Tibial nerve (tissue), 4 donors: ENCODE measurements at regions not wholly inside any gene's neighbourhood (a gene's known extent, or its start where the extent isn't known, plus 50 kb on each side); places are given as distances from the start of the nearest gene placed in this dataset.
A peak's percentile ranks its signal among the peaks of the same experiment; 100 is the strongest.

Experiments used
- DNase-seq, 2 donors: peaks; one replicate each; pipeline ENCODE4 v3.0.0-alpha.2; 2019; ENCODE audit warnings: low spot score in 2 of 2
- H3K27ac ChIP-seq, 4 donors: fragments of 200-600 bp; sonication (generic) in 3 of 4; one replicate each; pipeline ENCODE4 v1.5.1; 2017 to 2019; ENCODE audit warnings: mild to moderate bottlenecking in 1 of 4
- H3K27me3 ChIP-seq, 2 donors: fragments of 200-600 bp; sonication (generic) in 1 of 2; one replicate each; pipeline versions ENCODE4 v1.5.1 to v1.6.0; 2017 to 2019
- H3K36me3 ChIP-seq, 3 donors: fragments of 200-600 bp; sonication (generic); one replicate each; pipeline ENCODE4 v1.5.1; 2018 to 2019
- H3K4me1 ChIP-seq, 4 donors: fragments of 200-600 bp; sonication (generic) in 3 of 4; one replicate each; pipeline ENCODE4 v1.5.1; 2017 to 2019
- H3K4me3 ChIP-seq, 4 donors: fragments of 200-600 bp; sonication (generic) in 3 of 4; one replicate each; pipeline ENCODE4 v1.5.1; 2017 to 2019; ENCODE audit warnings: mild to moderate bottlenecking in 1 of 4, moderate library complexity in 1 of 4
- H3K9me3 ChIP-seq, 4 donors: fragments of 200-600 bp; sonication (generic) in 3 of 4; one replicate each; pipeline ENCODE4 v1.5.1; 2017 to 2019
- EP300 ChIP-seq, 2 donors: sonication (generic); formaldehyde crosslinking; IDR thresholded peaks; one replicate each; pipeline ENCODE4 v1.6.1; 2017; ENCODE audit warnings: antibody characterized with exemption in 2 of 2, mild to moderate bottlenecking in 1 of 2
- POLR2A ChIP-seq, 2 donors: fragments of 450-650 bp; IDR thresholded peaks; one replicate each; pipeline ENCODE4 v1.6.1; 2017; ENCODE audit warnings: antibody characterized with exemption in 2 of 2, mild to moderate bottlenecking in 2 of 2, moderate library complexity in 2 of 2
- WGBS, 2 donors: methylation state at CpG; one replicate each; pipeline ENCODE4 v1.1.5; 2018; 5-methylcytosine and 5-hydroxymethylcytosine counted together
- TF ChIP-seq, protein P1 (sequence below), 5 experiments: fragments of 200-600 bp in 3 of 5; fragments of 450-650 bp in 2 of 5; sonication (generic) in 3 of 5; IDR thresholded peaks; one replicate each; pipeline ENCODE4 v1.5.1; 2016 to 2019; ENCODE audit warnings: antibody characterized with exemption in 5 of 5, mild to moderate bottlenecking in 3 of 5, moderate library complexity in 2 of 5

DNA sequence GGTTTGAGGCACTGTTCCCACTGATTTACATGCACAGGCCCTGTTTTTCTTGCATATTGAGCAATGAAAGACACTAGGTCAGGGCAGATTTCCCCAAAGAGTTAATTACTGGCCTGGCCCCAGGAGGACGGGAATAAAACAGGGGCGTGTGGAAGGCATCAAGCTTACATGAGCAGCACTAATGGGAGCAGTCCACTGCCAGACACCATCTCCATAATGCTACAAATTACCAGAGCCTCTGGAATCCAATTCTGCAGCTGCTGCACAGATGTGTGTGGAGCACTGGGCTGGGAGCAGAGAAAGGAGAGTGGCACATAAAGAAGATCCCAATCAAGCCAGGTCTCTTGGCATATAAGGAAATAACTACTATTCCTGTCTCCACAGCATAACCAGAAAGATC, 96.9 kb downstream of the CCDC34 start:
- no peaks in the 10 kb centered on the region for H3K36me3 ChIP-seq
- DNase-seq, result no peak
- no peaks in the 10 kb centered on the region for H3K4me1 ChIP-seq
- TF ChIP-seq EP300 (IDR thresholded peaks at IDR 0.05), result no peak
- H3K27ac ChIP-seq, result no peak overlapping the region
- H3K27me3 ChIP-seq, result no peaks in the 10 kb centered on the region
- WGBS, 2 donors, result 39 to 51% methylated on average over 2 of the region's 2 CpGs
- peaks cover 0 to 7% (median 0%) of the 10 kb centered on the region in 4 donors for H3K9me3 ChIP-seq
- no peak overlapping the region for H3K4me3 ChIP-seq

DNA sequence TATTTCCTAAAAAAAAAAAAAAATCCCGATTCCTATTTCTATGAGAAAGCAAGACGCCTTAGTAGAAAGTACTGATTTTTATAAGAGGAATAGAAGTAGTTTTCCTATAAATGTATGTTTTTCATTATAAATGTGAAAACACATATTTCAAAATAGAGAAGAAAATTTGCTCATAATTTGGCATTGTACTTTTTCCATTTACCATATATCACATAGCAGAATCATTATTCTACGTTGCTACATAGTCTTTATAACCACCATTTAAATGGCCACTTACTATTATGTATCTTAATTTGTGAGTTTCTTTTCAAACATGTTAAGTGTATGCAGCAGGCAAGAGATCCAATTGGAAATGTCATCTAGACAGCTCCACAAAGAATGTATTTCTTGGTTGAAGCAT, 99.0 kb downstream of the CCDC34 start:
- H3K27ac ChIP-seq, result no peak overlapping the region
- no peaks in the 10 kb centered on the region for H3K36me3 ChIP-seq
- H3K9me3 ChIP-seq, result no peaks in the 10 kb centered on the region
- H3K4me1 ChIP-seq, result no peaks in the 10 kb centered on the region
- no peak for DNase-seq
- no peaks in the 10 kb centered on the region for H3K27me3 ChIP-seq
- WGBS, 2 donors, result 86 to 93% methylated on average over 3 of the region's 3 CpGs
- no peak overlapping the region for H3K4me3 ChIP-seq
- TF ChIP-seq POLR2A (IDR thresholded peaks at IDR 0.05) (no peak), EP300 (IDR thresholded peaks at IDR 0.05) (no peak)
- TF ChIP-seq, protein P1, sequence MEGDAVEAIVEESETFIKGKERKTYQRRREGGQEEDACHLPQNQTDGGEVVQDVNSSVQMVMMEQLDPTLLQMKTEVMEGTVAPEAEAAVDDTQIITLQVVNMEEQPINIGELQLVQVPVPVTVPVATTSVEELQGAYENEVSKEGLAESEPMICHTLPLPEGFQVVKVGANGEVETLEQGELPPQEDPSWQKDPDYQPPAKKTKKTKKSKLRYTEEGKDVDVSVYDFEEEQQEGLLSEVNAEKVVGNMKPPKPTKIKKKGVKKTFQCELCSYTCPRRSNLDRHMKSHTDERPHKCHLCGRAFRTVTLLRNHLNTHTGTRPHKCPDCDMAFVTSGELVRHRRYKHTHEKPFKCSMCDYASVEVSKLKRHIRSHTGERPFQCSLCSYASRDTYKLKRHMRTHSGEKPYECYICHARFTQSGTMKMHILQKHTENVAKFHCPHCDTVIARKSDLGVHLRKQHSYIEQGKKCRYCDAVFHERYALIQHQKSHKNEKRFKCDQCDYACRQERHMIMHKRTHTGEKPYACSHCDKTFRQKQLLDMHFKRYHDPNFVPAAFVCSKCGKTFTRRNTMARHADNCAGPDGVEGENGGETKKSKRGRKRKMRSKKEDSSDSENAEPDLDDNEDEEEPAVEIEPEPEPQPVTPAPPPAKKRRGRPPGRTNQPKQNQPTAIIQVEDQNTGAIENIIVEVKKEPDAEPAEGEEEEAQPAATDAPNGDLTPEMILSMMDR (IDR thresholded peaks at IDR 0.05), result no peak

DNA sequence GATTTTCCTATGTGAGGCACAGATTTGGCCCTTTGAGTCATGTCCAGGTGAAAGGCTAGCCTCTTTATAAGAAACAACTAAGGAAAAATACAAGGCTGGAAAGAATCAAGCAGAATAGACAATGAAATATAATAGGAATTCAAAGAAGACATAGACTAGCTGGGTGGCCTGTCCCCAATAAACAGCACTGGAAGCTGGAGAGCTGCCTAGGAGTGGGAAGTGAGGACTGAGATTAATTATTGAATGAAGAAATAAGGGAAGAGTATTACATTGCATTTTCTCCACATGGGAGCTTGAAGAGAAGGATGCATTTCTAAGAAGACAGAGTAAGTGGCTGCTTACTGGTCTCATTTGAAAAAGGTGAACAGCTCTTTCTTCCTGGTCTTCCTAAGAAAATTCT, 100.0 kb downstream of the CCDC34 start:
- no peak overlapping the region for H3K4me3 ChIP-seq
- no peak for TF ChIP-seq POLR2A (IDR thresholded peaks at IDR 0.05)
- TF ChIP-seq, protein P1 (IDR thresholded peaks at IDR 0.05), result no peak
- no peak for TF ChIP-seq EP300 (IDR thresholded peaks at IDR 0.05)

DNA sequence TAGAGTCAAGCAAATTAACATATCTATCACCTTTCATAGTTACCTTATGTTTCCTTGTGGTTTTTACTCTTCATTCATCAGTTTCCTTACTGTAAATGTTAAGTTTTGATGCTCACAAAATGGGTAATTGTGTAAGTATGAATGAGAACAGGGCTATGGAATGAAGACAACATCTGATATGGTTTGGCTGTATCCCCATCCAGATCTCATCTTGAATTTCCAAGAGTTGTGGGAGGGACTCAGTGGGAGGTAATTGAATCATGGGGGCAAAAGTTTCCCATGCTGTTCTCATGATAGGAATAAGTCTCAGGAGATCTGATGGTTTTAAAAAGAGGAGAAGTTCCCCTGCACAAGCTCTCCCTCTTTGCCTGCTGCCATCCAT, 107.6 kb downstream of the CCDC34 start:
- Histone ChIP-seq H3K27ac (no peak overlapping the region), H3K36me3 (no peaks in the 10 kb centered on the region), H3K4me3 (no peak overlapping the region), H3K4me1 (no peaks in the 10 kb centered on the region), H3K9me3 (no peaks in the 10 kb centered on the region), H3K27me3 (no peaks in the 10 kb centered on the region)
- no peak for DNase-seq
- TF ChIP-seq EP300 (IDR thresholded peaks at IDR 0.05), result no peak
- no peak for TF ChIP-seq POLR2A (IDR thresholded peaks at IDR 0.05)
- TF ChIP-seq, protein P1 (IDR thresholded peaks at IDR 0.05), result no peak

More for the DNA sequence above, 100.0 kb downstream of the CCDC34 start:
- H3K9me3 ChIP-seq, result no peaks in the 10 kb centered on the region
- no peaks in the 10 kb centered on the region for H3K27me3 ChIP-seq
- H3K36me3 ChIP-seq, result no peaks in the 10 kb centered on the region
- peak in 1 of 2 donors; percentile 47 for DNase-seq
- H3K27ac ChIP-seq, result no peak overlapping the region
- H3K4me1 ChIP-seq, result no peaks in the 10 kb centered on the region

DNA sequence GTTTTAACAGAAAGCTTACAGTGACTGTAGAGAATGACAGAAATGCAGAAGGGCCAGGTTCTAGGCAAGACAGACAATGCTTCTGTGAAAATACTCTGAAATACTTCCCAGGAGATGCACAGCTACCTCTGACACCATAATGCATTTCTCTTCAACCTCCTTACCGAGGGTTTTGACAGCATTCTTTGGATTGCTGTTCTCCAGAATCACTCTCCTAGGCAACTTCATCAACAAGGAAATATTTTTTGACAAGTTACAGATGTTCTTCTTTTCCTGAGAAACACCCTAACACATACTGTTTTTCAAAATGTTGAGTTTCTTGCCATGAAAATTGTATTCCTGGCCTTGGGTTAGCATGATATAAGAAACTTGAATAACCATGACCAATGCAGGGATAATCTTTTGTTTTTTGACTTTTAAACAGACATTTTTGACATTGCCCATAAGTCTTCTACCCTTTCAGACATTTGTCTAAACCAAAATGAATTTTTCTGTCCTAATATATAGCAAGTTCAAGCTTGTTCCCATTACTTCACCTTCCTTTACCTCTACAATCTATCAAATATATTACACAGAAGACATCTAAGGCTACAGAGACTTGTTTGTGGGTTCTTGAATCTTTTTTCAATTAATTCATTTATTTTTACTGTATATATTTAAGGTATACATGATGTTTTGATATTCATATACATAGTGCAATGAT, 108.1 kb downstream of the CCDC34 start:
- 24 to 30% methylated on average over 1 of the region's 1 CpG for WGBS, 2 donors
- H3K27me3 ChIP-seq, result no peaks in the 10 kb centered on the region
- H3K27ac ChIP-seq, result no peak overlapping the region
- DNase-seq, result no peak
- H3K4me1 ChIP-seq, result no peaks in the 10 kb centered on the region
- no peak overlapping the region for H3K4me3 ChIP-seq
- no peaks in the 10 kb centered on the region for H3K9me3 ChIP-seq
- no peak for TF ChIP-seq EP300 (IDR thresholded peaks at IDR 0.05)
- H3K36me3 ChIP-seq, result no peaks in the 10 kb centered on the region

DNA sequence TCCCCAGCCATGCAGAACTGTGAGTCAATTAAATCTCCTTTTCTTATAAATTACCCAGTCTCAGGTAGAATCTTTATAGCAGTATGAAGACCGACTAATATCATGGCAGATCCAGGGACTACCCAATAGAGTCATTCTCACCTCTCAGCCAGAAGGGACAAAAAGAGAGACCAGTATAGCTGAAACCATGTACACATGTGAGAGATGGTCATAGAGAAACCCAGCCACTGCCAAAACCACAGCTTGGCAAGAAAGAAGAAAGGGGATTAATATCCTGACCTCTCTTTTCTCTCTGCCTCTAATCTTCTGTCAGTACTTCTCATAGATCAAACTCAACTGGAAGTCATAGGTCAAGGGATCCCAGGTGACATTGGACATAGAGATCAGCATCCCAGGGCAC, 109.8 kb downstream of the CCDC34 start:
- H3K27me3 ChIP-seq, result no peaks in the 10 kb centered on the region
- no peaks in the 10 kb centered on the region for H3K4me1 ChIP-seq
- whole genome bisulfite sequencing, 2 donors, result 88 to 91% methylated on average over 1 of the region's 1 CpG

More for the DNA sequence above, 109.8 kb downstream of the CCDC34 start:
- no peak for DNase-seq
- Histone ChIP-seq H3K4me3 (no peak overlapping the region), H3K36me3 (no peaks in the 10 kb centered on the region), H3K9me3 (no peaks in the 10 kb centered on the region), H3K27ac (no peak overlapping the region)
- TF ChIP-seq EP300 (IDR thresholded peaks at IDR 0.05) (no peak), POLR2A (IDR thresholded peaks at IDR 0.05) (no peak)
- TF ChIP-seq, protein P1 (IDR thresholded peaks at IDR 0.05), result no peak
